GM23338 (cell line): ENCODE measurements at regions not wholly inside any gene's neighbourhood (a gene's known extent, or its start where the extent isn't known, plus 50 kb on each side); places are given as distances from the start of the nearest gene placed in this dataset.

ENCODE experiments used
- ATAC-seq: fragments of 200-7000 bp; cut with Tn5 transposase; 3 replicates; pipeline ENCODE4 v1.9.1; 2020
- DNase-seq: peaks from one replicate; pipeline ENCODE4 v3.0.0-alpha.2; 2015; ENCODE audit warnings: low spot score
- H2AFZ ChIP-seq: fragments of 200-600 bp; sonication (generic); 2 replicates; pipeline ENCODE4 v1.8.0; 2016; ENCODE audit warnings: antibody characterized with exemption, mild to moderate bottlenecking, moderate library complexity
- H3F3A ChIP-seq: fragments of 200-600 bp; sonication (generic); replicated peaks from 2 replicates; pipeline ENCODE4 v1.8.0; 2017; ENCODE audit warnings: antibody characterized with exemption, mixed run types, low read depth
- H3K27ac ChIP-seq: fragments of 200-600 bp; sonication (generic); 2 replicates; pipeline ENCODE4 v1.6.1; 2016; ENCODE audit warnings: low read depth
- H3K27me3 ChIP-seq: fragments of 200-600 bp; sonication (generic); 2 replicates; pipeline ENCODE4 v1.8.0; 2016; ENCODE audit warnings: mild to moderate bottlenecking, mixed run types, moderate library complexity; ENCODE audit not compliant: insufficient read depth
- H3K36me3 ChIP-seq: fragments of 200-600 bp; sonication (generic); 2 replicates; pipeline ENCODE4 v1.8.0; 2016; ENCODE audit warnings: mild to moderate bottlenecking; ENCODE audit not compliant: insufficient read depth
- H3K4me1 ChIP-seq: fragments of 200-600 bp; sonication (generic); 2 replicates; pipeline ENCODE4 v1.8.0; 2016; ENCODE audit warnings: mild to moderate bottlenecking, moderate library complexity; ENCODE audit not compliant: insufficient read depth
- H3K4me2 ChIP-seq: fragments of 200-600 bp; sonication (generic); 2 replicates; pipeline ENCODE4 v1.7.1; 2017; ENCODE audit warnings: mixed run types
- H3K4me3 ChIP-seq: fragments of 200-600 bp; sonication (generic); 2 replicates; pipeline ENCODE4 v1.6.1; 2016; ENCODE audit warnings: mixed run types
- H3K79me2 ChIP-seq: fragments of 200-600 bp; sonication (generic); replicated peaks from 2 replicates; pipeline ENCODE4 v1.8.0; 2017; ENCODE audit warnings: mild to moderate bottlenecking; ENCODE audit not compliant: insufficient read depth
- H3K9me2 ChIP-seq: fragments of 200-600 bp; sonication (generic); 2 replicates; pipeline ENCODE4 v1.8.0; 2017; ENCODE audit not compliant: insufficient read depth
- H4K20me1 ChIP-seq: fragments of 200-600 bp; sonication (generic); replicated peaks from 2 replicates; pipeline ENCODE4 v1.8.0; 2017; ENCODE audit warnings: mild to moderate bottlenecking; ENCODE audit not compliant: insufficient read depth
- H3K27ac Mint-ChIP-seq: 2 replicates; pipeline ENCODE4 v1.8.0; 2020; ENCODE audit warnings: inconsistent platforms, mild to moderate bottlenecking, moderate library complexity, mixed read lengths
- H3K27me3 Mint-ChIP-seq: 3 replicates; pipeline ENCODE4 v1.8.0; 2022; ENCODE audit warnings: low read depth, mild to moderate bottlenecking, moderate library complexity, mixed read lengths, inconsistent platforms; ENCODE audit not compliant: insufficient read depth, poor library complexity
- H3K36me3 Mint-ChIP-seq: 3 replicates; pipeline ENCODE4 v1.8.0; 2021; ENCODE audit warnings: low read depth, mild to moderate bottlenecking, inconsistent platforms, moderate library complexity, mixed read lengths
- H3K4me1 Mint-ChIP-seq: 3 replicates; pipeline ENCODE4 v1.8.0; 2020; ENCODE audit warnings: mild to moderate bottlenecking, inconsistent platforms, mixed read lengths
- H3K4me3 Mint-ChIP-seq: 3 replicates; pipeline ENCODE4 v1.8.0; 2021; ENCODE audit warnings: moderate library complexity, mild to moderate bottlenecking, inconsistent platforms, mixed read lengths
- H3K9me3 Mint-ChIP-seq: 3 replicates; pipeline ENCODE4 v1.8.0; 2020; ENCODE audit warnings: moderate library complexity, mild to moderate bottlenecking, inconsistent platforms, mixed read lengths
- CREB1 ChIP-seq: fragments of 250-450 bp; sonication (Bioruptor Pico); IDR thresholded peaks from 2 replicates; pipeline ENCODE4 v1.5.0; 2020; ENCODE audit warnings: low read depth, mild to moderate bottlenecking, moderate library complexity
- CTCF ChIP-seq, 2 experiments: fragments of 200-600 bp in 1 of 2; sonication (generic) in 1 of 2; conservative IDR thresholded peaks; 2 replicates each; pipeline versions ENCODE4 v1.5.1 to v1.6.1; 2016 to 2017; ENCODE audit warnings: antibody characterized with exemption in 2 of 2, low read depth in 2 of 2, mild to moderate bottlenecking in 2 of 2, moderate library complexity in 1 of 2
- ETS1 ChIP-seq: IDR thresholded peaks from 2 replicates; pipeline ENCODE4 v1.6.1; 2016; ENCODE audit warnings: antibody characterized with exemption
- EZH2 ChIP-seq: fragments of 200-600 bp; sonication (generic); IDR thresholded peaks from one replicate; pipeline ENCODE4 v1.8.0; 2017; ENCODE audit warnings: antibody characterized with exemption, mild to moderate bottlenecking, low read depth; ENCODE audit not compliant: unreplicated experiment
- JUNB ChIP-seq: IDR thresholded peaks from one replicate; pipeline ENCODE4 v1.6.1; 2016; ENCODE audit warnings: antibody characterized with exemption; ENCODE audit not compliant: unreplicated experiment
- NANOG ChIP-seq: IDR thresholded peaks from 2 replicates; pipeline ENCODE4 v1.6.1; 2016; ENCODE audit warnings: antibody characterized with exemption, borderline replicate concordance
- POLR2AphosphoS5 ChIP-seq: IDR thresholded peaks from 2 replicates; pipeline ENCODE4 v1.6.1; 2016; ENCODE audit warnings: antibody characterized with exemption, low read depth
- REST ChIP-seq: IDR thresholded peaks from one replicate; pipeline ENCODE4 v1.6.1; 2018; ENCODE audit warnings: antibody characterized with exemption; ENCODE audit not compliant: unreplicated experiment
- STAT1 ChIP-seq: IDR thresholded peaks from one replicate; pipeline ENCODE4 v1.6.1; 2016; ENCODE audit warnings: antibody characterized with exemption; ENCODE audit not compliant: unreplicated experiment
- ZNF331 ChIP-seq: fragments of 250-450 bp; sonication (Bioruptor Pico); IDR thresholded peaks from 2 replicates; pipeline ENCODE4 v1.5.0; 2020; ENCODE audit warnings: low read depth, mild to moderate bottlenecking, moderate library complexity
- ZNF462 ChIP-seq: fragments of 250-450 bp; sonication (Bioruptor Pico); IDR thresholded peaks from 2 replicates; pipeline ENCODE4 v1.5.0; 2020; ENCODE audit warnings: mild to moderate bottlenecking, moderate library complexity

GRCh38 chr9:8207596-8207995, 408.0 kb upstream of the DMAC1 start:
- no peaks in the 10 kb centered on the region for H3K27me3 Mint-ChIP-seq
- no peak overlapping the region for H3K4me2 ChIP-seq
- no peak overlapping the region for H3K4me3 ChIP-seq
- H3K27me3 ChIP-seq: no peaks in the 10 kb centered on the region
- no peak for DNase-seq
- no peaks in the 10 kb centered on the region for H3K4me1 Mint-ChIP-seq
- no peaks in the 10 kb centered on the region for H3F3A ChIP-seq
- no peak for TF ChIP-seq CREB1
- TF ChIP-seq ETS1: no peak
- H3K79me2 ChIP-seq: no peaks in the 10 kb centered on the region
- no peaks in the 10 kb centered on the region for H4K20me1 ChIP-seq
- no peaks in the 10 kb centered on the region for H3K9me3 Mint-ChIP-seq
- no peak overlapping the region for H3K4me3 Mint-ChIP-seq
- ATAC-seq: no peak
- no peaks in the 10 kb centered on the region for H3K36me3 Mint-ChIP-seq
- H3K9me2 ChIP-seq: no peaks in the 10 kb centered on the region; the same call in 1 of the 2 replicates
- H2AFZ ChIP-seq: no peak overlapping the region; the same call in 1 of the 2 replicates
- H3K27ac ChIP-seq: no peak overlapping the region
- H3K27ac Mint-ChIP-seq: no peak overlapping the region
- no peaks in the 10 kb centered on the region for H3K4me1 ChIP-seq
- H3K36me3 ChIP-seq: no peaks in the 10 kb centered on the region

GRCh38 chr9:8206720-8207119, 407.1 kb upstream of the DMAC1 start:
- Mint-ChIP-seq H3K4me1 (no peaks in the 10 kb centered on the region), H3K36me3 (no peaks in the 10 kb centered on the region), H3K4me3 (no peak overlapping the region), H3K9me3 (no peaks in the 10 kb centered on the region), H3K27me3 (no peaks in the 10 kb centered on the region), H3K27ac (no peak overlapping the region)
- no peak overlapping the region for H3K4me2 ChIP-seq
- H2AFZ ChIP-seq: no peak overlapping the region
- no peaks in the 10 kb centered on the region for H3K79me2 ChIP-seq
- H3K4me3 ChIP-seq: no peak overlapping the region
- no peaks in the 10 kb centered on the region for H3K4me1 ChIP-seq
- ATAC-seq (no peak), DNase-seq (no peak)
- no peaks in the 10 kb centered on the region; the same call in 1 of the 2 replicates for H3K9me2 ChIP-seq
- no peak overlapping the region for H3K27ac ChIP-seq
- no peaks in the 10 kb centered on the region for H3F3A ChIP-seq
- H3K36me3 ChIP-seq: no peaks in the 10 kb centered on the region
- no peaks in the 10 kb centered on the region for H3K27me3 ChIP-seq
- no peaks in the 10 kb centered on the region for H4K20me1 ChIP-seq
- TF ChIP-seq POLR2AphosphoS5 (no peak), CTCF (conservative IDR thresholded peaks at IDR 0.05; ENCODE audit: low read depth in 2 of 2) (no peak), NANOG (no peak), JUNB (no peak), REST (no peak), STAT1 (no peak), ZNF462 (CRISPR knock-in tag) (no peak), ZNF331 (no peak), EZH2 (no peak)
